ENCODE measurements at regions not wholly inside any gene's neighbourhood (a gene's known extent, or its start where the extent isn't known, plus 50 kb on each side); places are given as distances from the start of the nearest gene placed in this dataset.

- in situ Hi-C loops (cut with HindIII; ENCODE audit: low pct_unique_long_range_greater_than_20kb, low sequenced_read_pairs): no loop called here
- no peak for TF ChIP-seq SIN3A (IDR thresholded peaks at IDR 0.05; ENCODE audit: borderline replicate concordance, insufficient read depth, low read depth, low read length)
- TF ChIP-seq, protein P1, sequence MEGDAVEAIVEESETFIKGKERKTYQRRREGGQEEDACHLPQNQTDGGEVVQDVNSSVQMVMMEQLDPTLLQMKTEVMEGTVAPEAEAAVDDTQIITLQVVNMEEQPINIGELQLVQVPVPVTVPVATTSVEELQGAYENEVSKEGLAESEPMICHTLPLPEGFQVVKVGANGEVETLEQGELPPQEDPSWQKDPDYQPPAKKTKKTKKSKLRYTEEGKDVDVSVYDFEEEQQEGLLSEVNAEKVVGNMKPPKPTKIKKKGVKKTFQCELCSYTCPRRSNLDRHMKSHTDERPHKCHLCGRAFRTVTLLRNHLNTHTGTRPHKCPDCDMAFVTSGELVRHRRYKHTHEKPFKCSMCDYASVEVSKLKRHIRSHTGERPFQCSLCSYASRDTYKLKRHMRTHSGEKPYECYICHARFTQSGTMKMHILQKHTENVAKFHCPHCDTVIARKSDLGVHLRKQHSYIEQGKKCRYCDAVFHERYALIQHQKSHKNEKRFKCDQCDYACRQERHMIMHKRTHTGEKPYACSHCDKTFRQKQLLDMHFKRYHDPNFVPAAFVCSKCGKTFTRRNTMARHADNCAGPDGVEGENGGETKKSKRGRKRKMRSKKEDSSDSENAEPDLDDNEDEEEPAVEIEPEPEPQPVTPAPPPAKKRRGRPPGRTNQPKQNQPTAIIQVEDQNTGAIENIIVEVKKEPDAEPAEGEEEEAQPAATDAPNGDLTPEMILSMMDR (IDR thresholded peaks at IDR 0.05): no peak
- TF ChIP-seq TCF7L2 (IDR thresholded peaks at IDR 0.05; ENCODE audit: low read depth, low read length): no peak
- TF ChIP-seq, protein P2, sequence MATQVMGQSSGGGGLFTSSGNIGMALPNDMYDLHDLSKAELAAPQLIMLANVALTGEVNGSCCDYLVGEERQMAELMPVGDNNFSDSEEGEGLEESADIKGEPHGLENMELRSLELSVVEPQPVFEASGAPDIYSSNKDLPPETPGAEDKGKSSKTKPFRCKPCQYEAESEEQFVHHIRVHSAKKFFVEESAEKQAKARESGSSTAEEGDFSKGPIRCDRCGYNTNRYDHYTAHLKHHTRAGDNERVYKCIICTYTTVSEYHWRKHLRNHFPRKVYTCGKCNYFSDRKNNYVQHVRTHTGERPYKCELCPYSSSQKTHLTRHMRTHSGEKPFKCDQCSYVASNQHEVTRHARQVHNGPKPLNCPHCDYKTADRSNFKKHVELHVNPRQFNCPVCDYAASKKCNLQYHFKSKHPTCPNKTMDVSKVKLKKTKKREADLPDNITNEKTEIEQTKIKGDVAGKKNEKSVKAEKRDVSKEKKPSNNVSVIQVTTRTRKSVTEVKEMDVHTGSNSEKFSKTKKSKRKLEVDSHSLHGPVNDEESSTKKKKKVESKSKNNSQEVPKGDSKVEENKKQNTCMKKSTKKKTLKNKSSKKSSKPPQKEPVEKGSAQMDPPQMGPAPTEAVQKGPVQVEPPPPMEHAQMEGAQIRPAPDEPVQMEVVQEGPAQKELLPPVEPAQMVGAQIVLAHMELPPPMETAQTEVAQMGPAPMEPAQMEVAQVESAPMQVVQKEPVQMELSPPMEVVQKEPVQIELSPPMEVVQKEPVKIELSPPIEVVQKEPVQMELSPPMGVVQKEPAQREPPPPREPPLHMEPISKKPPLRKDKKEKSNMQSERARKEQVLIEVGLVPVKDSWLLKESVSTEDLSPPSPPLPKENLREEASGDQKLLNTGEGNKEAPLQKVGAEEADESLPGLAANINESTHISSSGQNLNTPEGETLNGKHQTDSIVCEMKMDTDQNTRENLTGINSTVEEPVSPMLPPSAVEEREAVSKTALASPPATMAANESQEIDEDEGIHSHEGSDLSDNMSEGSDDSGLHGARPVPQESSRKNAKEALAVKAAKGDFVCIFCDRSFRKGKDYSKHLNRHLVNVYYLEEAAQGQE (IDR thresholded peaks at IDR 0.05; ENCODE audit: insufficient read depth in 1 of 2, low read depth in 2 of 2, low read length in 1 of 2): no peak
- TF ChIP-seq POLR2AphosphoS5 (IDR thresholded peaks at IDR 0.05; ENCODE audit: low read depth, low read length): no peak
- POLR2A ChIA-PET: no interaction called here
- Histone ChIP-seq H3K4me3 (ENCODE audit: low read depth in 2 of 2, low read length in 2 of 2) (no peak overlapping the region), H3K27ac (ENCODE audit: low read length) (no peak overlapping the region), H3K4me1 (ENCODE audit: control insufficient read depth, insufficient read depth, low read length) (no peaks in the 10 kb centered on the region), H3K27me3 (ENCODE audit: control insufficient read depth, insufficient read depth, low read length) (no peaks in the 10 kb centered on the region; the same call in 1 of the 2 replicates), H3K36me3 (ENCODE audit: control insufficient read depth, insufficient read depth, low read length) (no peaks in the 10 kb centered on the region), H3K9me3 (ENCODE audit: control insufficient read depth, insufficient read depth, low read depth, low read length) (no peaks in the 10 kb centered on the region)
- CTCF ChIA-PET: no interaction called here
- no peak for DNase-seq (ENCODE audit: low read depth, low spot score)
- no peak for ATAC-seq
- intact Hi-C loops (cut with micrococcal nuclease; ENCODE audit: unreplicated experiment): no loop called here
- BruUV-seq (replicated peaks): no TSS peak
Observed at GRCh38 chr2:65708086-65708485, 275.7 kb upstream of the SPRED2 start.

DNA sequence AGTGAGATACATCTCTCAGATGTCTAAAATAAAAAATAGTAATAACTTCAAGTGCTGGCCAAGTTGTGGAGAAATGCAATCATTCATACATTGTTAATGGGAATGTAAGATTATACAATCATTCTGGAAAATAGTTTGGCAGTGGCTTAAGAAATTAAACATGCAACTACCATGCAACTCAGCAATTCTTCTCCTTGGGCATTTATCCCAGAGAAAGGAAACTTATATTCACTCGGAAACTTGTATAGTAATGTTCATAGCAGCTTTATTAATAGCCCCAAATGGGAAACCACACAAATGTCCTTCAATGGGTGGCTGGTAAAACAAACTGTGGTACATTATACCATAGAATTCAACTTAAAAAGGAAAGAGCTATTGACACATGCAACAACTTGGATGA, 274.0 kb upstream of the SPRED2 start:
- CTCF ChIA-PET: no interaction called here
- no TSS peak for BruUV-seq (replicated peaks)
- peaks cover 3% of the 10 kb centered on the region; the same call in 1 of the 2 replicates for H3K27me3 ChIP-seq (ENCODE audit: control insufficient read depth, insufficient read depth, low read length)
- no peaks in the 10 kb centered on the region for H3K4me1 ChIP-seq (ENCODE audit: control insufficient read depth, insufficient read depth, low read length)
- intact Hi-C loops (cut with micrococcal nuclease; ENCODE audit: unreplicated experiment) (no loop called here), in situ Hi-C loops (cut with HindIII; ENCODE audit: low pct_unique_long_range_greater_than_20kb, low sequenced_read_pairs) (no loop called here)
- POLR2A ChIA-PET: no interaction called here
- DNase-seq (ENCODE audit: low read depth, low spot score) (no peak), ATAC-seq (no peak)
- no peak overlapping the region for H3K27ac ChIP-seq (ENCODE audit: low read length)
- H3K9me3 ChIP-seq (ENCODE audit: control insufficient read depth, insufficient read depth, low read depth, low read length): no peaks in the 10 kb centered on the region
- H3K36me3 ChIP-seq (ENCODE audit: control insufficient read depth, insufficient read depth, low read length): no peaks in the 10 kb centered on the region
- H3K4me3 ChIP-seq (ENCODE audit: low read depth in 2 of 2, low read length in 2 of 2): no peak overlapping the region
- no peak for TF ChIP-seq POLR2AphosphoS5 (IDR thresholded peaks at IDR 0.05; ENCODE audit: low read depth, low read length)
- TF ChIP-seq, protein P2 (IDR thresholded peaks at IDR 0.05; ENCODE audit: insufficient read depth in 1 of 2, low read depth in 2 of 2, low read length in 1 of 2): no peak
- TF ChIP-seq, protein P1 (IDR thresholded peaks at IDR 0.05): no peak
- no peak for TF ChIP-seq SIN3A (IDR thresholded peaks at IDR 0.05; ENCODE audit: borderline replicate concordance, insufficient read depth, low read depth, low read length)
- no peak for TF ChIP-seq TCF7L2 (IDR thresholded peaks at IDR 0.05; ENCODE audit: low read depth, low read length)

Measured in Panc1 (cell line).